Thymus (tissue), 11 donors: ENCODE measurements at regions not wholly inside any gene's neighbourhood (a gene's known extent, or its start where the extent isn't known, plus 50 kb on each side); places are given as distances from the start of the nearest gene placed in this dataset.

Experiments used
- DNase-seq, 9 donors: peaks; one replicate each; pipeline ENCODE4 v3.0.0-alpha.2; 2013; ENCODE audit warnings: low spot score in 9 of 9, low read depth in 6 of 9, missing footprints in 1 of 9
- H3K27ac ChIP-seq, 2 donors: one replicate each; pipeline ENCODE4 v1.5.1; 2013; ENCODE audit warnings: control low read depth in 1 of 2, low read depth in 1 of 2, low read length in 1 of 2, mild to moderate bottlenecking in 1 of 2, moderate library complexity in 1 of 2
- H3K27me3 ChIP-seq, 2 donors: one replicate each; pipeline ENCODE4 v1.5.1; 2013; ENCODE audit warnings: low read length in 1 of 2; ENCODE audit not compliant: control insufficient read depth in 2 of 2, insufficient read depth in 1 of 2
- H3K36me3 ChIP-seq, 2 donors: one replicate each; pipeline ENCODE4 v1.5.1; 2013; ENCODE audit warnings: low read length in 1 of 2, mild to moderate bottlenecking in 1 of 2, moderate library complexity in 1 of 2; ENCODE audit not compliant: control insufficient read depth in 2 of 2, insufficient read depth in 2 of 2
- H3K4me1 ChIP-seq, 2 donors: one replicate each; pipeline ENCODE4 v1.5.1; 2013; ENCODE audit warnings: low read length in 2 of 2; ENCODE audit not compliant: control insufficient read depth in 2 of 2, insufficient read depth in 2 of 2
- H3K4me3 ChIP-seq, 2 donors: one replicate each; pipeline ENCODE4 v1.5.1; 2013; ENCODE audit warnings: low read length in 2 of 2, control low read depth in 1 of 2, mild to moderate bottlenecking in 1 of 2
- H3K9me3 ChIP-seq, 2 donors: one replicate each; pipeline ENCODE4 v1.5.1; 2013; ENCODE audit warnings: low read length in 1 of 2, mild to moderate bottlenecking in 1 of 2; ENCODE audit not compliant: control insufficient read depth in 2 of 2, insufficient read depth in 1 of 2
- WGBS: extraction: QIAGEN DNeasy Blood & Tissue Kit; methylation state at CpG from one replicate; pipeline ENCODE4 v1.1.7; 2013; 5-methylcytosine and 5-hydroxymethylcytosine counted together
- donor health status: healthy.

- 95% methylated on average over 1 of the region's 1 CpG for WGBS
- Histone ChIP-seq H3K27me3 (no peaks in the 10 kb centered on the region), H3K4me1 (no peaks in the 10 kb centered on the region), H3K9me3 (no peaks in the 10 kb centered on the region), H3K4me3 (no peak overlapping the region), H3K27ac (no peak overlapping the region), H3K36me3 (no peaks in the 10 kb centered on the region)
- no peak for DNase-seq
These were observed 50.2 kb upstream of the IZUMO1R start for GRCh38 chr11:94254214-94254613.
